ENCODE measurements at regions not wholly inside any gene's neighbourhood (a gene's known extent, or its start where the extent isn't known, plus 50 kb on each side); places are given as distances from the start of the nearest gene placed in this dataset.

GRCh38 chr1:79797487-79797886 is 791.0 kb upstream of the ADGRL4 start:
- Histone ChIP-seq H3K9ac (ENCODE audit: insufficient read length) (no peak overlapping the region), H3K4me3 (no peak overlapping the region), H3K27ac (no peak overlapping the region), H3K9me3 (ENCODE audit: low read depth, low read length) (no peaks in the 10 kb centered on the region), H3K36me3 (ENCODE audit: insufficient read depth, low read length) (no peaks in the 10 kb centered on the region)
- no peak for TF ChIP-seq EZH2 (IDR thresholded peaks at IDR 0.05)
- no peak for TF ChIP-seq FOXP2 (optimal IDR thresholded peaks at IDR 0.05; ENCODE audit: control extremely low read depth, extremely low read length, insufficient read depth)
- no peak for TF ChIP-seq POLR2AphosphoS5 (IDR thresholded peaks at IDR 0.05; ENCODE audit: borderline replicate concordance, low read depth, low read length)
- DNase-seq (ENCODE audit: low read depth, low spot score): no peak

GRCh38 chr1:79796434-79796833 is 789.9 kb upstream of the ADGRL4 start:
- Histone ChIP-seq H3K9me3 (ENCODE audit: low read depth, low read length) (no peaks in the 10 kb centered on the region), H3K9ac (ENCODE audit: insufficient read length) (no peak overlapping the region), H3K27ac (no peak overlapping the region), H3K36me3 (ENCODE audit: insufficient read depth, low read length) (no peaks in the 10 kb centered on the region), H3K4me3 (no peak overlapping the region)
- no peak for TF ChIP-seq FOXP2 (optimal IDR thresholded peaks at IDR 0.05; ENCODE audit: control extremely low read depth, extremely low read length, insufficient read depth)
- no peak for DNase-seq (ENCODE audit: low read depth, low spot score)

GRCh38 chr1:79792219-79792930 is 785.8 kb upstream of the ADGRL4 start:
- no peak overlapping the region for H3K27ac ChIP-seq
- H3K9me3 ChIP-seq (ENCODE audit: low read depth, low read length): no peaks in the 10 kb centered on the region
- H3K36me3 ChIP-seq (ENCODE audit: insufficient read depth, low read length): no peaks in the 10 kb centered on the region
- no peak for DNase-seq (ENCODE audit: low read depth, low spot score)
- H3K4me3 ChIP-seq: no peak overlapping the region
- no peak for TF ChIP-seq FOXP2 (optimal IDR thresholded peaks at IDR 0.05; ENCODE audit: control extremely low read depth, extremely low read length, insufficient read depth)
- no peak for TF ChIP-seq EZH2 (IDR thresholded peaks at IDR 0.05)
- TF ChIP-seq POLR2AphosphoS5 (IDR thresholded peaks at IDR 0.05; ENCODE audit: borderline replicate concordance, low read depth, low read length): no peak
- no peak overlapping the region for H3K9ac ChIP-seq (ENCODE audit: insufficient read length)

GRCh38 chr1:79791488-79792218 is 785.1 kb upstream of the ADGRL4 start:
- H3K4me3 ChIP-seq: no peak overlapping the region
- TF ChIP-seq EZH2 (IDR thresholded peaks at IDR 0.05) (no peak), POLR2AphosphoS5 (IDR thresholded peaks at IDR 0.05; ENCODE audit: borderline replicate concordance, low read depth, low read length) (no peak), FOXP2 (optimal IDR thresholded peaks at IDR 0.05; ENCODE audit: control extremely low read depth, extremely low read length, insufficient read depth) (no peak)
- no peak overlapping the region for H3K9ac ChIP-seq (ENCODE audit: insufficient read length)
- no peak overlapping the region for H3K27ac ChIP-seq
- no peak for DNase-seq (ENCODE audit: low read depth, low spot score)
- H3K9me3 ChIP-seq (ENCODE audit: low read depth, low read length): no peaks in the 10 kb centered on the region
- H3K36me3 ChIP-seq (ENCODE audit: insufficient read depth, low read length): no peaks in the 10 kb centered on the region

- Histone ChIP-seq H3K4me3 (no peak overlapping the region), H3K9me3 (ENCODE audit: low read depth, low read length) (no peaks in the 10 kb centered on the region), H3K9ac (ENCODE audit: insufficient read length) (no peak overlapping the region), H3K36me3 (ENCODE audit: insufficient read depth, low read length) (no peaks in the 10 kb centered on the region), H3K27ac (no peak overlapping the region)
- no peak for TF ChIP-seq FOXP2 (optimal IDR thresholded peaks at IDR 0.05; ENCODE audit: control extremely low read depth, extremely low read length, insufficient read depth)
- no peak for TF ChIP-seq POLR2AphosphoS5 (IDR thresholded peaks at IDR 0.05; ENCODE audit: borderline replicate concordance, low read depth, low read length)
- TF ChIP-seq EZH2 (IDR thresholded peaks at IDR 0.05): no peak
- DNase-seq (ENCODE audit: low read depth, low spot score): no peak
Observed at GRCh38 chr1:79790950-79791349, 784.4 kb upstream of the ADGRL4 start.

- no peaks in the 10 kb centered on the region for H3K36me3 ChIP-seq (ENCODE audit: insufficient read depth, low read length)
- TF ChIP-seq POLR2AphosphoS5 (IDR thresholded peaks at IDR 0.05; ENCODE audit: borderline replicate concordance, low read depth, low read length): no peak
- no peak for TF ChIP-seq FOXP2 (optimal IDR thresholded peaks at IDR 0.05; ENCODE audit: control extremely low read depth, extremely low read length, insufficient read depth)
- TF ChIP-seq EZH2 (IDR thresholded peaks at IDR 0.05): no peak
- H3K9me3 ChIP-seq (ENCODE audit: low read depth, low read length): no peaks in the 10 kb centered on the region
- no peak for DNase-seq (ENCODE audit: low read depth, low spot score)
- H3K27ac ChIP-seq: no peak overlapping the region
- no peak overlapping the region for H3K4me3 ChIP-seq
- H3K9ac ChIP-seq (ENCODE audit: insufficient read length): no peak overlapping the region
Observed at GRCh38 chr1:79787631-79788030, 781.1 kb upstream of the ADGRL4 start.

- Histone ChIP-seq H3K36me3 (ENCODE audit: insufficient read depth, low read length) (no peaks in the 10 kb centered on the region), H3K4me3 (no peak overlapping the region), H3K9me3 (ENCODE audit: low read depth, low read length) (no peaks in the 10 kb centered on the region), H3K9ac (ENCODE audit: insufficient read length) (no peak overlapping the region), H3K27ac (no peak overlapping the region)
- TF ChIP-seq FOXP2 (optimal IDR thresholded peaks at IDR 0.05; ENCODE audit: control extremely low read depth, extremely low read length, insufficient read depth) (no peak), EZH2 (IDR thresholded peaks at IDR 0.05) (no peak), POLR2AphosphoS5 (IDR thresholded peaks at IDR 0.05; ENCODE audit: borderline replicate concordance, low read depth, low read length) (no peak)
- no peak for DNase-seq (ENCODE audit: low read depth, low spot score)
Observed at GRCh38 chr1:79785964-79786363, 779.4 kb upstream of the ADGRL4 start.

GRCh38 chr1:79785561-79785960 is 779.0 kb upstream of the ADGRL4 start:
- H3K9ac ChIP-seq (ENCODE audit: insufficient read length): no peak overlapping the region
- DNase-seq (ENCODE audit: low read depth, low spot score): no peak
- no peak overlapping the region for H3K27ac ChIP-seq
- TF ChIP-seq POLR2AphosphoS5 (IDR thresholded peaks at IDR 0.05; ENCODE audit: borderline replicate concordance, low read depth, low read length): no peak
- no peak for TF ChIP-seq EZH2 (IDR thresholded peaks at IDR 0.05)
- TF ChIP-seq FOXP2 (optimal IDR thresholded peaks at IDR 0.05; ENCODE audit: control extremely low read depth, extremely low read length, insufficient read depth): no peak
- H3K4me3 ChIP-seq: no peak overlapping the region
- no peaks in the 10 kb centered on the region for H3K9me3 ChIP-seq (ENCODE audit: low read depth, low read length)
- no peaks in the 10 kb centered on the region for H3K36me3 ChIP-seq (ENCODE audit: insufficient read depth, low read length)

All from SK-N-MC (cell line).